ENCODE measurements at regions not wholly inside any gene's neighbourhood (a gene's known extent, or its start where the extent isn't known, plus 50 kb on each side); places are given as distances from the start of the nearest gene placed in this dataset.

DNA sequence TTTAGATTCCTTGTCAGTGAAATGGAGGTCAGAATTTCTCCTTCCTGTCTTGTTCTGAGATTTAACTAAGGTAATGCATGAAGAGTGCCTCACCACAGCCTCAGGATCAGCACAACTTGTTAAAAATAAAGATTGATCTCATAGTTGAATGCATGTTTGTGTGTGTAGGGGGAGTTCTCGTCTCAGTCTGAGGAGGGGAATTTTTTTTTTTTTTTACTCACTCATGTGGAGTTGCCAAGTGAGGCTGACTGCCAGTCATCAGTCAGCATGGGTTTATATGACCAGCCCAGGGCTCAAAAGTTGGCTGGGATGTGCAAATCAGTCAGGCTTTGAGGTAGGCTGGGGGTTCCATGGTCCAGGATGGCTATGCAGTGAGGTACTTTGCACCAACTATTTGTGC is 113.2 kb downstream of the FANCF start:
- TF ChIP-seq, protein P1, sequence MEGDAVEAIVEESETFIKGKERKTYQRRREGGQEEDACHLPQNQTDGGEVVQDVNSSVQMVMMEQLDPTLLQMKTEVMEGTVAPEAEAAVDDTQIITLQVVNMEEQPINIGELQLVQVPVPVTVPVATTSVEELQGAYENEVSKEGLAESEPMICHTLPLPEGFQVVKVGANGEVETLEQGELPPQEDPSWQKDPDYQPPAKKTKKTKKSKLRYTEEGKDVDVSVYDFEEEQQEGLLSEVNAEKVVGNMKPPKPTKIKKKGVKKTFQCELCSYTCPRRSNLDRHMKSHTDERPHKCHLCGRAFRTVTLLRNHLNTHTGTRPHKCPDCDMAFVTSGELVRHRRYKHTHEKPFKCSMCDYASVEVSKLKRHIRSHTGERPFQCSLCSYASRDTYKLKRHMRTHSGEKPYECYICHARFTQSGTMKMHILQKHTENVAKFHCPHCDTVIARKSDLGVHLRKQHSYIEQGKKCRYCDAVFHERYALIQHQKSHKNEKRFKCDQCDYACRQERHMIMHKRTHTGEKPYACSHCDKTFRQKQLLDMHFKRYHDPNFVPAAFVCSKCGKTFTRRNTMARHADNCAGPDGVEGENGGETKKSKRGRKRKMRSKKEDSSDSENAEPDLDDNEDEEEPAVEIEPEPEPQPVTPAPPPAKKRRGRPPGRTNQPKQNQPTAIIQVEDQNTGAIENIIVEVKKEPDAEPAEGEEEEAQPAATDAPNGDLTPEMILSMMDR (IDR thresholded peaks at IDR 0.05) = no peak
- TF ChIP-seq EZH2 (IDR thresholded peaks at IDR 0.05) = no peak
- TF ChIP-seq EZH2phosphoT487 (IDR thresholded peaks at IDR 0.05) = no peak

Measured in neural progenitor cell (in vitro differentiated cells).